Neural crest cell (in vitro differentiated cells): ENCODE measurements at regions not wholly inside any gene's neighbourhood (a gene's known extent, or its start where the extent isn't known, plus 50 kb on each side); places are given as distances from the start of the nearest gene placed in this dataset.

ENCODE experiments used
- DNase-seq: peaks from one replicate; pipeline ENCODE4 v3.0.0; 2021; ENCODE audit warnings: low read depth, mixed read lengths, low spot score
- H3K27ac Mint-ChIP-seq: one replicate; pipeline ENCODE4 v1.8.0; 2021; ENCODE audit warnings: mild to moderate bottlenecking, mixed read lengths; ENCODE audit not compliant: unreplicated experiment
- H3K27me3 Mint-ChIP-seq: 2 replicates; pipeline ENCODE4 v1.8.0; 2021; ENCODE audit warnings: low read depth, mild to moderate bottlenecking, mixed read lengths
- H3K36me3 Mint-ChIP-seq: 2 replicates; pipeline ENCODE4 v1.8.0; 2021; ENCODE audit warnings: low read depth, mild to moderate bottlenecking, mixed read lengths
- H3K4me1 Mint-ChIP-seq: 2 replicates; pipeline ENCODE4 v1.8.0; 2021; ENCODE audit warnings: mixed read lengths
- H3K4me3 Mint-ChIP-seq: one replicate; pipeline ENCODE4 v1.8.0; 2021; ENCODE audit warnings: mild to moderate bottlenecking, mixed read lengths
- H3K9me3 Mint-ChIP-seq: 2 replicates; pipeline ENCODE4 v1.8.0; 2021; ENCODE audit warnings: mixed read lengths
- CTCF ChIP-seq: fragments of 200-600 bp; sonication (generic); conservative IDR thresholded peaks from 2 replicates; pipeline ENCODE4 v1.5.0; 2021; ENCODE audit warnings: antibody characterized with exemption, mild to moderate bottlenecking

DNA sequence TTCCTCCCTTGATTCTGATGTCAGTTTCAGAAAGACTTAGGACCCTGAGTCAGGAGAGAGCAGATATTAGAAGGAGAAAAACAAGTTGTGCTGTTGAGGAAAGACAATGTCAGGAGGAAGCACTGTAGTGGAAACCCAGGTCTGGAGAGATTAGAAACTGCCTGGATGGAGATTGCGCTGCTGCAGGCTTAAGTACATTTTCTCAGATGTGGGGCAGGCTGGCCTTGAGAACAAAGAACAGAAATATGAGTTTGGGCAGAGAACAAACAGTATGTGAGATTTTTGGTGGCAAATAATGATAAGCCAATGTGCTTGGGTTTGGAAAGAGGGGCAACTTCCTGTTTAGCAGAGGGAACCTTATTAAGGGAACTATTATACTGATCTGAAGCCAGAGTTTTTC, 74.3 kb upstream of the PRMT8 start:
- no peak for DNase-seq
- no peak overlapping the region for H3K27ac Mint-ChIP-seq
- H3K27me3 Mint-ChIP-seq: peaks cover 14% of the 10 kb centered on the region
- H3K36me3 Mint-ChIP-seq: peaks cover 4% of the 10 kb centered on the region
- TF ChIP-seq CTCF: no peak
- no peaks in the 10 kb centered on the region for H3K4me1 Mint-ChIP-seq
- no peak overlapping the region for H3K4me3 Mint-ChIP-seq
- H3K9me3 Mint-ChIP-seq: peaks cover 7% of the 10 kb centered on the region

GRCh38 chr12:3417113-3417512, 73.9 kb upstream of the PRMT8 start:
- Mint-ChIP-seq H3K4me1 (no peaks in the 10 kb centered on the region), H3K27ac (no peak overlapping the region), H3K36me3 (peaks cover 4% of the 10 kb centered on the region), H3K9me3 (peaks cover 7% of the 10 kb centered on the region), H3K4me3 (no peak overlapping the region), H3K27me3 (peaks cover 14% of the 10 kb centered on the region)
- TF ChIP-seq CTCF: no peak
- DNase-seq: no peak

GRCh38 chr12:3417937-3418462, 73.0 kb upstream of the PRMT8 start:
- Mint-ChIP-seq H3K4me1 (no peaks in the 10 kb centered on the region), H3K4me3 (no peak overlapping the region), H3K27me3 (peaks cover 14% of the 10 kb centered on the region), H3K27ac (no peak overlapping the region), H3K36me3 (peaks cover 4% of the 10 kb centered on the region), H3K9me3 (peaks cover 9% of the 10 kb centered on the region)
- TF ChIP-seq CTCF: no peak
- DNase-seq: no peak

GRCh38 chr12:3418609-3419390, 72.2 kb upstream of the PRMT8 start:
- H3K4me3 Mint-ChIP-seq: no peak overlapping the region
- no peaks in the 10 kb centered on the region for H3K36me3 Mint-ChIP-seq
- no peak overlapping the region for H3K27ac Mint-ChIP-seq
- H3K27me3 Mint-ChIP-seq: peaks cover 14% of the 10 kb centered on the region
- no peak for TF ChIP-seq CTCF
- H3K4me1 Mint-ChIP-seq: no peaks in the 10 kb centered on the region
- DNase-seq: no peak
- peaks cover 5% of the 10 kb centered on the region for H3K9me3 Mint-ChIP-seq

- Mint-ChIP-seq H3K4me1 (no peaks in the 10 kb centered on the region), H3K27me3 (peaks cover 14% of the 10 kb centered on the region), H3K4me3 (no peak overlapping the region), H3K36me3 (no peaks in the 10 kb centered on the region), H3K9me3 (peaks cover 3% of the 10 kb centered on the region), H3K27ac (no peak overlapping the region)
- DNase-seq: no peak
- TF ChIP-seq CTCF: no peak
Measured at GRCh38 chr12:3419558-3419957, 71.4 kb upstream of the PRMT8 start.
